Testis (tissue), 2 donors: ENCODE measurements at regions not wholly inside any gene's neighbourhood (a gene's known extent, or its start where the extent isn't known, plus 50 kb on each side); places are given as distances from the start of the nearest gene placed in this dataset.

Source experiments
- CTCF ChIP-seq, 3 experiments: fragments of 450-650 bp in 2 of 3; fragments of 200-600 bp in 1 of 3; sonication (generic) in 1 of 3; IDR thresholded peaks; one replicate each; pipeline ENCODE4 v1.5.1; 2016 to 2019; ENCODE audit warnings: antibody characterized with exemption in 3 of 3, mild to moderate bottlenecking in 2 of 3, moderate library complexity in 1 of 3
- POLR2A ChIP-seq: fragments of 450-650 bp; IDR thresholded peaks from one replicate; pipeline ENCODE4 v1.6.1; 2017; ENCODE audit warnings: antibody characterized with exemption, mild to moderate bottlenecking, moderate library complexity

DNA sequence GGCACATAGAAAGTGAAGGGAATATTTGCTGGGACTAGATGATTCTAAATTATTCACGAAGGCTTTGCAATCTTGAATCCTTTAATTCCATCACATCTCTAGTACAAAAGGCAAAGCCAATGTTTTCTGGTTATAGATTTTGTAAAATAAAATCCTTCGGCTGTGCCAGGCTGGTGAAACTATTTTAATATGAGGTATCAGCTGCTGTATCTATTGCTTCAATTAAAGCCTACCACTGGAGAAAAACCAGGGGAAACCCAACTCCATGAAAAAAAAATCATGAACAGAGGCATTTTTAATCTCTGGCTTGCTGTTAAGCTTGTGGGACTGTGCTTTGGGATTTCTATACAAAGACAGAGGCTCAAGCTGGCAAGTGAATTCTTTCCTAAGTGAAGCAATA lies 271.8 kb downstream of the QKI start:
- TF ChIP-seq CTCF (IDR thresholded peaks at IDR 0.05): no peak
- TF ChIP-seq POLR2A: no peak
